ENCODE measurements at regions not wholly inside any gene's neighbourhood (a gene's known extent, or its start where the extent isn't known, plus 50 kb on each side); places are given as distances from the start of the nearest gene placed in this dataset.

DNA sequence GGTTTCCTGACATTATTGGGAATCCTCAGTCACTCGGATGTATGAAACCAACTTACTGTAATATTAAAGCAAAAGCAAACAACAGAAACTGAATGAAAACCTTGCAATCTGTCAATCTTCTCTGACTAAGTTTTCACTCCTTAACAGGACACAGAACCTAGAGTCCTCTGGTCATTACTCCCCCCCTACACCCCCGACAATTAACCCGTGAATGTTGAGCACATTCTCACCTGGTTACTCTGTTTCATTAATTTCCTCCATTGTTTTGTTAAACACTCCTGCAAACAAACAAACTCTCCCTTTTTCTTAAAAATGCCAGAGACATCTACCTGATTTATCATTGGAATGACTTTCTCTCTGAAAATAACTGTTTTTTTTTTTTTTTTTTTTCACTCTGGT lies 469.0 kb upstream of the PRKX start:
- TF ChIP-seq CTCF (IDR thresholded peaks at IDR 0.05) = no peak
- TF ChIP-seq POLR2AphosphoS5 (IDR thresholded peaks at IDR 0.05; ENCODE audit: low read depth, low read length) = no peak
- no peak for TF ChIP-seq RAD21 (IDR thresholded peaks at IDR 0.05; ENCODE audit: low read length)
- no peak for TF ChIP-seq JUND (IDR thresholded peaks at IDR 0.05)
- TF ChIP-seq, protein P1, sequence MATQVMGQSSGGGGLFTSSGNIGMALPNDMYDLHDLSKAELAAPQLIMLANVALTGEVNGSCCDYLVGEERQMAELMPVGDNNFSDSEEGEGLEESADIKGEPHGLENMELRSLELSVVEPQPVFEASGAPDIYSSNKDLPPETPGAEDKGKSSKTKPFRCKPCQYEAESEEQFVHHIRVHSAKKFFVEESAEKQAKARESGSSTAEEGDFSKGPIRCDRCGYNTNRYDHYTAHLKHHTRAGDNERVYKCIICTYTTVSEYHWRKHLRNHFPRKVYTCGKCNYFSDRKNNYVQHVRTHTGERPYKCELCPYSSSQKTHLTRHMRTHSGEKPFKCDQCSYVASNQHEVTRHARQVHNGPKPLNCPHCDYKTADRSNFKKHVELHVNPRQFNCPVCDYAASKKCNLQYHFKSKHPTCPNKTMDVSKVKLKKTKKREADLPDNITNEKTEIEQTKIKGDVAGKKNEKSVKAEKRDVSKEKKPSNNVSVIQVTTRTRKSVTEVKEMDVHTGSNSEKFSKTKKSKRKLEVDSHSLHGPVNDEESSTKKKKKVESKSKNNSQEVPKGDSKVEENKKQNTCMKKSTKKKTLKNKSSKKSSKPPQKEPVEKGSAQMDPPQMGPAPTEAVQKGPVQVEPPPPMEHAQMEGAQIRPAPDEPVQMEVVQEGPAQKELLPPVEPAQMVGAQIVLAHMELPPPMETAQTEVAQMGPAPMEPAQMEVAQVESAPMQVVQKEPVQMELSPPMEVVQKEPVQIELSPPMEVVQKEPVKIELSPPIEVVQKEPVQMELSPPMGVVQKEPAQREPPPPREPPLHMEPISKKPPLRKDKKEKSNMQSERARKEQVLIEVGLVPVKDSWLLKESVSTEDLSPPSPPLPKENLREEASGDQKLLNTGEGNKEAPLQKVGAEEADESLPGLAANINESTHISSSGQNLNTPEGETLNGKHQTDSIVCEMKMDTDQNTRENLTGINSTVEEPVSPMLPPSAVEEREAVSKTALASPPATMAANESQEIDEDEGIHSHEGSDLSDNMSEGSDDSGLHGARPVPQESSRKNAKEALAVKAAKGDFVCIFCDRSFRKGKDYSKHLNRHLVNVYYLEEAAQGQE (IDR thresholded peaks at IDR 0.05; ENCODE audit: low read depth, low read length) = no peak
- no peak for TF ChIP-seq CHD2 (IDR thresholded peaks at IDR 0.05; ENCODE audit: low read length, partially characterized antibody)
- TF ChIP-seq, protein P2, sequence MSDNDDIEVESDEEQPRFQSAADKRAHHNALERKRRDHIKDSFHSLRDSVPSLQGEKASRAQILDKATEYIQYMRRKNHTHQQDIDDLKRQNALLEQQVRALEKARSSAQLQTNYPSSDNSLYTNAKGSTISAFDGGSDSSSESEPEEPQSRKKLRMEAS (IDR thresholded peaks at IDR 0.05; ENCODE audit: low read depth) = no peak
- no peak for TF ChIP-seq FOSL2 (IDR thresholded peaks at IDR 0.05; ENCODE audit: borderline replicate concordance, low read depth)
- no peak for TF ChIP-seq EP300 (IDR thresholded peaks at IDR 0.05; ENCODE audit: borderline replicate concordance in 1 of 2, low read depth in 1 of 2, low read length in 1 of 2)
- no peak for TF ChIP-seq EZH2phosphoT487 (IDR thresholded peaks at IDR 0.05; ENCODE audit: borderline replicate concordance, low read depth)
- TF ChIP-seq TEAD4 (IDR thresholded peaks at IDR 0.05; ENCODE audit: borderline replicate concordance, insufficient read depth) = no peak

All from SK-N-SH (cell line).